ENCODE measurements at regions not wholly inside any gene's neighbourhood (a gene's known extent, or its start where the extent isn't known, plus 50 kb on each side); places are given as distances from the start of the nearest gene placed in this dataset.
"Not testable (repeated sequence)": the region's sequence is repeated elsewhere in the genome, so short reads cannot be mapped to it uniquely, and the experiment has no call there.

GRCh38 chr2:185663811-185664210 lies 74.8 kb upstream of the FSIP2 start:
- H3K27me3 ChIP-seq (ENCODE audit: low read length), result no peaks in the 10 kb centered on the region
- no peak overlapping the region for H3K4me2 ChIP-seq (ENCODE audit: low read depth, low read length, poor library complexity, severe bottlenecking)
- no peaks in the 10 kb centered on the region for H3K9me3 ChIP-seq (ENCODE audit: low read length)
- H4K20me1 ChIP-seq (ENCODE audit: insufficient read depth, low read depth, low read length), result no peaks in the 10 kb centered on the region
- H3K4me3 ChIP-seq (ENCODE audit: low read length), result no peak overlapping the region
- no peak overlapping the region for H2AFZ ChIP-seq (ENCODE audit: low read length)
- H3K9ac ChIP-seq (ENCODE audit: low read length), result no peak overlapping the region
- no peak overlapping the region for H3K27ac ChIP-seq (ENCODE audit: low read length)
- no peaks in the 10 kb centered on the region for H3K4me1 ChIP-seq (ENCODE audit: low read length)
- no peaks in the 10 kb centered on the region for H3K9me2 ChIP-seq (replicated peaks; ENCODE audit: insufficient read depth, low read length)
- H3K36me3 ChIP-seq (ENCODE audit: insufficient read depth, low read length), result no peaks in the 10 kb centered on the region
- no peaks in the 10 kb centered on the region for H3K79me2 ChIP-seq (ENCODE audit: low read length)
- DNase-seq, result no peak

- Histone ChIP-seq H3K4me3 (ENCODE audit: low read length) (no peak overlapping the region), H3K9me2 (replicated peaks; ENCODE audit: insufficient read depth, low read length) (no peaks in the 10 kb centered on the region), H3K79me2 (ENCODE audit: low read length) (no peaks in the 10 kb centered on the region), H3K9ac (ENCODE audit: low read length) (no peak overlapping the region), H3K9me3 (ENCODE audit: low read length) (no peaks in the 10 kb centered on the region), H3K27me3 (ENCODE audit: low read length) (no peaks in the 10 kb centered on the region), H2AFZ (ENCODE audit: low read length) (no peak overlapping the region), H3K4me1 (ENCODE audit: low read length) (no peaks in the 10 kb centered on the region), H4K20me1 (ENCODE audit: insufficient read depth, low read depth, low read length) (no peaks in the 10 kb centered on the region), H3K36me3 (ENCODE audit: insufficient read depth, low read length) (no peaks in the 10 kb centered on the region), H3K27ac (ENCODE audit: low read length) (no peak overlapping the region), H3K4me2 (ENCODE audit: low read depth, low read length, poor library complexity, severe bottlenecking) (no peak overlapping the region)
- DNase-seq, result no peak
Observed at GRCh38 chr2:185664384-185664783, 74.2 kb upstream of the FSIP2 start.

- H3K27ac ChIP-seq (ENCODE audit: low read length), result no peak overlapping the region
- H3K4me2 ChIP-seq (ENCODE audit: low read depth, low read length, poor library complexity, severe bottlenecking), result no peak overlapping the region
- H3K9me3 ChIP-seq (ENCODE audit: low read length), result no peaks in the 10 kb centered on the region
- no peaks in the 10 kb centered on the region for H3K36me3 ChIP-seq (ENCODE audit: insufficient read depth, low read length)
- no peak overlapping the region for H3K9ac ChIP-seq (ENCODE audit: low read length)
- H3K4me3 ChIP-seq (ENCODE audit: low read length), result no peak overlapping the region
- no peaks in the 10 kb centered on the region for H3K4me1 ChIP-seq (ENCODE audit: low read length)
- no peak overlapping the region for H2AFZ ChIP-seq (ENCODE audit: low read length)
- no peak for DNase-seq
- H3K9me2 ChIP-seq (replicated peaks; ENCODE audit: insufficient read depth, low read length), result no peaks in the 10 kb centered on the region
- no peaks in the 10 kb centered on the region for H3K27me3 ChIP-seq (ENCODE audit: low read length)
- H4K20me1 ChIP-seq (ENCODE audit: insufficient read depth, low read depth, low read length), result no peaks in the 10 kb centered on the region
- H3K79me2 ChIP-seq (ENCODE audit: low read length), result no peaks in the 10 kb centered on the region
Observed at GRCh38 chr2:185665251-185665814, 73.3 kb upstream of the FSIP2 start.

- no peaks in the 10 kb centered on the region for H3K36me3 ChIP-seq (ENCODE audit: insufficient read depth, low read length)
- H3K4me2 ChIP-seq (ENCODE audit: low read depth, low read length, poor library complexity, severe bottlenecking), result no peak overlapping the region
- no peaks in the 10 kb centered on the region for H3K27me3 ChIP-seq (ENCODE audit: low read length)
- no peaks in the 10 kb centered on the region for H3K9me2 ChIP-seq (replicated peaks; ENCODE audit: insufficient read depth, low read length)
- no peaks in the 10 kb centered on the region for H3K79me2 ChIP-seq (ENCODE audit: low read length)
- H3K4me1 ChIP-seq (ENCODE audit: low read length), result no peaks in the 10 kb centered on the region
- H3K4me3 ChIP-seq (ENCODE audit: low read length), result no peak overlapping the region
- H2AFZ ChIP-seq (ENCODE audit: low read length), result no peak overlapping the region
- no peaks in the 10 kb centered on the region for H4K20me1 ChIP-seq (ENCODE audit: insufficient read depth, low read depth, low read length)
- H3K27ac ChIP-seq (ENCODE audit: low read length), result no peak overlapping the region
- no peak overlapping the region for H3K9ac ChIP-seq (ENCODE audit: low read length)
- no peaks in the 10 kb centered on the region for H3K9me3 ChIP-seq (ENCODE audit: low read length)
- DNase-seq, result no peak
Observed at GRCh38 chr2:185667452-185667851, 71.2 kb upstream of the FSIP2 start.

GRCh38 chr2:185668710-185669109 lies 69.9 kb upstream of the FSIP2 start:
- no peaks in the 10 kb centered on the region for H3K9me3 ChIP-seq (ENCODE audit: low read length)
- no peaks in the 10 kb centered on the region for H3K36me3 ChIP-seq (ENCODE audit: insufficient read depth, low read length)
- no peak overlapping the region for H3K4me3 ChIP-seq (ENCODE audit: low read length)
- no peak overlapping the region for H3K27ac ChIP-seq (ENCODE audit: low read length)
- H3K27me3 ChIP-seq (ENCODE audit: low read length), result no peaks in the 10 kb centered on the region
- DNase-seq, result no peak
- no peaks in the 10 kb centered on the region for H4K20me1 ChIP-seq (ENCODE audit: insufficient read depth, low read depth, low read length)
- H3K9ac ChIP-seq (ENCODE audit: low read length), result no peak overlapping the region
- H3K79me2 ChIP-seq (ENCODE audit: low read length), result no peaks in the 10 kb centered on the region
- H2AFZ ChIP-seq (ENCODE audit: low read length), result no peak overlapping the region
- no peak overlapping the region for H3K4me2 ChIP-seq (ENCODE audit: low read depth, low read length, poor library complexity, severe bottlenecking)
- H3K9me2 ChIP-seq (replicated peaks; ENCODE audit: insufficient read depth, low read length), result no peaks in the 10 kb centered on the region
- no peaks in the 10 kb centered on the region for H3K4me1 ChIP-seq (ENCODE audit: low read length)

GRCh38 chr2:185674232-185674631 lies 64.4 kb upstream of the FSIP2 start:
- Histone ChIP-seq H3K36me3 (ENCODE audit: insufficient read depth, low read length) (no peaks in the 10 kb centered on the region), H3K4me2 (ENCODE audit: low read depth, low read length, poor library complexity, severe bottlenecking) (no peak overlapping the region), H3K27me3 (ENCODE audit: low read length) (no peaks in the 10 kb centered on the region), H3K4me1 (ENCODE audit: low read length) (no peaks in the 10 kb centered on the region), H4K20me1 (ENCODE audit: insufficient read depth, low read depth, low read length) (no peaks in the 10 kb centered on the region), H3K27ac (ENCODE audit: low read length) (no peak overlapping the region), H3K9me3 (ENCODE audit: low read length) (no peaks in the 10 kb centered on the region), H3K79me2 (ENCODE audit: low read length) (no peaks in the 10 kb centered on the region), H3K4me3 (ENCODE audit: low read length) (no peak overlapping the region), H2AFZ (ENCODE audit: low read length) (no peak overlapping the region), H3K9me2 (replicated peaks; ENCODE audit: insufficient read depth, low read length) (no peaks in the 10 kb centered on the region), H3K9ac (ENCODE audit: low read length) (no peak overlapping the region)
- no peak for DNase-seq

GRCh38 chr2:185676316-185676715 lies 62.3 kb upstream of the FSIP2 start:
- DNase-seq, result no peak
- no peak overlapping the region for H3K9ac ChIP-seq (ENCODE audit: low read length)
- no peak overlapping the region for H2AFZ ChIP-seq (ENCODE audit: low read length)
- H3K9me2 ChIP-seq (replicated peaks; ENCODE audit: insufficient read depth, low read length), result no peaks in the 10 kb centered on the region
- no peaks in the 10 kb centered on the region for H3K9me3 ChIP-seq (ENCODE audit: low read length)
- no peaks in the 10 kb centered on the region for H3K4me1 ChIP-seq (ENCODE audit: low read length)
- no peaks in the 10 kb centered on the region for H4K20me1 ChIP-seq (ENCODE audit: insufficient read depth, low read depth, low read length)
- H3K4me3 ChIP-seq (ENCODE audit: low read length), result no peak overlapping the region
- H3K27ac ChIP-seq (ENCODE audit: low read length), result no peak overlapping the region
- H3K4me2 ChIP-seq (ENCODE audit: low read depth, low read length, poor library complexity, severe bottlenecking), result no peak overlapping the region
- H3K79me2 ChIP-seq (ENCODE audit: low read length), result no peaks in the 10 kb centered on the region
- H3K27me3 ChIP-seq (ENCODE audit: low read length), result no peaks in the 10 kb centered on the region
- no peaks in the 10 kb centered on the region for H3K36me3 ChIP-seq (ENCODE audit: insufficient read depth, low read length)

- not testable (repeated sequence) for H3K36me3 ChIP-seq (ENCODE audit: insufficient read depth, low read length); H3K4me1 ChIP-seq (ENCODE audit: low read length); H3K9ac ChIP-seq (ENCODE audit: low read length); H3K4me3 ChIP-seq (ENCODE audit: low read length); H3K9me2 ChIP-seq (replicated peaks; ENCODE audit: insufficient read depth, low read length); DNase-seq; H2AFZ ChIP-seq (ENCODE audit: low read length); H4K20me1 ChIP-seq (ENCODE audit: insufficient read depth, low read depth, low read length); H3K27me3 ChIP-seq (ENCODE audit: low read length); H3K79me2 ChIP-seq (ENCODE audit: low read length); H3K27ac ChIP-seq (ENCODE audit: low read length); H3K4me2 ChIP-seq (ENCODE audit: low read depth, low read length, poor library complexity, severe bottlenecking); H3K9me3 ChIP-seq (ENCODE audit: low read length)
Observed at GRCh38 chr2:185687001-185687400, 51.6 kb upstream of the FSIP2 start.

GRCh38 chr2:185687967-185688366 lies 50.6 kb upstream of the FSIP2 start:
- Histone ChIP-seq H3K9ac (ENCODE audit: low read length) (no peak overlapping the region), H3K27ac (ENCODE audit: low read length) (no peak overlapping the region), H3K4me3 (ENCODE audit: low read length) (no peak overlapping the region), H3K4me1 (ENCODE audit: low read length) (no peaks in the 10 kb centered on the region), H2AFZ (ENCODE audit: low read length) (no peak overlapping the region), H3K79me2 (ENCODE audit: low read length) (no peaks in the 10 kb centered on the region), H3K9me2 (replicated peaks; ENCODE audit: insufficient read depth, low read length) (no peaks in the 10 kb centered on the region), H3K27me3 (ENCODE audit: low read length) (no peaks in the 10 kb centered on the region), H3K36me3 (ENCODE audit: insufficient read depth, low read length) (no peaks in the 10 kb centered on the region), H3K4me2 (ENCODE audit: low read depth, low read length, poor library complexity, severe bottlenecking) (no peak overlapping the region), H3K9me3 (ENCODE audit: low read length) (no peaks in the 10 kb centered on the region), H4K20me1 (ENCODE audit: insufficient read depth, low read depth, low read length) (no peaks in the 10 kb centered on the region)
- no peak for DNase-seq
